ENCODE measurements at regions not wholly inside any gene's neighbourhood (a gene's known extent, or its start where the extent isn't known, plus 50 kb on each side); places are given as distances from the start of the nearest gene placed in this dataset.
"Not testable (repeated sequence)": the region's sequence is repeated elsewhere in the genome, so short reads cannot be mapped to it uniquely, and the experiment has no call there.

DNA sequence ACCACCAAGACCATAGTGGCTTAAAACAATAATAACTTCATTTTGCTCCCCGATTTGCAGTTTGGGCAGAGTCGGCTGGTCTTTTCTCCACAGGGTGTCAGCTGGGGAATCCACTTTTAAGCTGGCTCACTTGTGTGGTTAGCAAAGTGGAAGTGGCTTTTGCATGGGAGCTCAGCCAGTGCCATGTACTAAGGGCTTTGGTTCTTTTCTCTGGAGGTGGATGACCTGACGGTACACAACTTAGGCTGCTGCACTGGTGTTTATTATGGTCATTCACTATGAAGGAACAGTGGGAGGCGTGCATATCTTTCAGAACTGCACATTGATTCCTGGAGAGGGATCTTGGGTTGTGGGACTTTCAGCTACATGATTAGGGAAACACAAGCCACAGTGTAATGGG lies 141.0 kb downstream of the OR2B2 start:
- DNase-seq, result no peak

DNA sequence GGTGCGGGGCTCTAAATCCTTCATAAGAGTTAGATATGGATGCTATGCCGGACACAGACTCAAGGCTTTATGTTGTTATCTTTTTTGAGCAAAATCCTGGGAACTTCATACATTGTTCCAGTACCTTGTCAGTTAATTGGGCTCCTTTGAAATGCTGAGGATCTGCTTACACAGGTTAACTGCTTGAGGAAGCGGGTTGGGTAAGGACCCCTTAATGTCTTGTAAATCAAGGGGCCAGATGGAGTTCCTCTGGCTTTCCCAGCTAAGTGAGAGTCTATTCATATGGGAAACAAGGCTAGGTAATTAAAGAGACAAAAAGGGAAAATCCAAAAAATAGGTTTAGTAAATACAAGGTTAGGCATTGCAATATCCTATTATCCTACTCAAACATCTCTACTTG lies 141.5 kb downstream of the OR2B2 start:
- DNase-seq, result no peak

DNA sequence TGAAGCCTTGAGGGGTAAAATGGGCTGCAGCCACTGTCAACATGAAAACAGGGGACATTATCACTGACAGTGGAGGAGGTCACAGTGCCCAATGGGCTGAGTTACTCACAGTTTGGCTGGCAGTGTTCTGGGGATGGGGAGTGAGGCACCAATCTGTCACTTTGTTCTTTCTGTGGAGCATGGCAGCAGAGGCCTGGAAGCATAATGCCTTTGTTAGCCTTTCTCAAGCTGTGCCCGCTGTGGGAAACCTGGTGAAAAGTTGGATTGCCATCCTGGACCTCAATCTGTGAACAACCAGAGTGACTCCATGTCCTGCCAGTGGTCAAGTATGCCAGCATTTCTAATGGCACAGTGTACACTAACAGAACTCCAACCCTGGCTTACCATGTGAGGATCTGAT lies 143.6 kb downstream of the OR2B2 start:
- no peak for DNase-seq

DNA sequence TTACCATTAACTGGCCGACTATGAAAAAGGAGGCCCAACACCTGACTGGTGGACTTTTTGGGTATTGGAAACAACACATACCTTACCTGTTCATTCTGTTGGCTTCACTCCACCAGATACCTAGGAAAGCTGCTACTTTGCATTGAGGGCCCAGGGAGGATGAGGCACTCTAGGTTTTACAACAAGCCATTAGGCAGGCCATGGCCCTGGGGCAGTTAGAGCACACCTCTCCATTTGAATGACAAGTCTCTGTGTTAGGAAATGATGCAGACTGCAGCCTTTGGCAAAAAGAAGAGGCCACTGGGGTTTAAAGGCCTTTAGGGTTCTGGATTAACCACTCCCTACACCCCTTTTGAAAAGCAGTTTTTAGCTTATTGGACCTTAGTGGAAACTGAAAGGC lies 144.3 kb downstream of the OR2B2 start:
- no peak for DNase-seq

DNA sequence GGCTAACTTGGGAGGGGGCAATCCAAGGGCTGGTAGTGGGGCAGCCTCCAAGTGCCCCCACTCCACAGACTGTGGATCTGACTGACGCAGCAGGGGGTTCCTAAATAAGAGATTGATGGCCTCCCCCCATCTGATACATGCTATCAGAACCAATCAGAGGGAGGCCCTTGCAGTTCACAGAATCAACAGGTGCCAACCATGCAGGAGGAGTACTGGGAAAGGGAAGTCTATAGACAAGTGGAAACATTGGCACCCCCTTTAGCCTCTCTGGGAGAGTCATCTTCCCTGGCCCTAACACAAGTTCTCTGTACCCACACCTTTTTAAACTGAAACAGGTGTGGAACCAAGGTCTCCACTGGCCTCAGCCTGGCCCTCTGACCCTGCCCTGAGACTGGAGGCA lies 145.8 kb downstream of the OR2B2 start:
- no peak for DNase-seq

DNA sequence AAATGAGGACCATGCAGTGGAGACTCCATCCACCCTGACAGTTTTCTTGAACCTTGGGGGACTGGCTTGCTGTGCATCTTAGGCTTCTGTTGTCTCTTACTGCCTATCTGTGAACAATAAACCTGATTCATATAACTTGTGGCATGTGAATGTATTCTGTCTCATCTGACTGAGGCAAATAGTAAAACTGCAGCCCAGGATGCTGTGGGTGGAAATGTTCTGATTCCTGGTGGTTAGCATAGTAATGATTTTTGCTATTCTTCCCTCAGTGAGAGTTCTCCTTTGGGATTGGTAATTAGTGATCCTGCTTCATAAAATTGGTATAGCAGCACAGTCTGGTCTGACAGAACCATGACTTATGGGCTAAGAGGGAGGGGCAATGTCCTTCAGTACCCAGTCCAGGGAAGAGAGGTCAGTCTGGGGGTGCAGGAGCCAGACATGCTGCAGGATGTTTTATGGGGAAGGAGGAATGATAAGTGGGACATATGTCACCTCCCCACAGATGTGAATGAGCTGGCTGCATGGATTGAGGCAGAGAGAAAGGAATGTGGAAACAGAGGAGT lies 147.1 kb downstream of the OR2B2 start:
- DNase-seq, result no peak

DNA sequence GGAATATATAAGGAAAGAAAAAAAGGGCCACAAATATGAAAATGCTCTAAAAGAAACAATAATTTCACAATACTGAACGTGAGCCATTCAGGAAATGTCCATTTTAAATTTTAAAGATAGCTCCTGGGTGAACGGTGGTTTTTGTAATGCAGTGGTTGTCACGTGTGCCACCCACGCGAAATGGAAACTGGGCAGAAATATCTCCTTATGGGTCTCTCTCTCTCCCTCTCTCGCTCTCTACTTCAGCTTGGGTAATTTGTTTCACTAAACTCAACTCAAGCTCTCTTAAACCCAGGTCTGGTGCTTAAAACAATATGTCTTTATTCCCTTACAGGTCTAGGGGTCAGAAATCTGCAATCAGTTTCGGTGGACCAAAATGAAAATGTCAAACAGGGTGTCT lies 150.8 kb downstream of the OR2B2 start:
- no peak for DNase-seq

DNA sequence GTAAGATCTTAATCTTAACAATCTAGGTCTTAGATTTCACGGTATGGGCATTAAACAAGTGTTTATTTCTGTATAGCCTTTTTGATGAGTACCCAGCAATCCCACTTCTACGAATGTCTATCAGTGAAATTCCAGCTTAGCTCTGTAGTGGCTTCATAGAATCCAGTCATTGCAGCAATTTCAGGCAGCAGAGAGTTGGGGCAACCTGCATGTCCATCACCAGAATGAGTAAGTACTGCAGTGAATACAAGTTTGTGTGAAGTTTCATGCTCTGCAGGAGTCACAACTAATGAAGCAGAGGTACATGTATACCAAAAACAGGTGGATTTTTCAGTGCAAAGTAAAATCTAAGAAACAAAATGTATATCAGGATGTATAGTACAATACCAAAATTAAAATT lies 151.7 kb downstream of the OR2B2 start:
- DNase-seq, result no peak

DNA sequence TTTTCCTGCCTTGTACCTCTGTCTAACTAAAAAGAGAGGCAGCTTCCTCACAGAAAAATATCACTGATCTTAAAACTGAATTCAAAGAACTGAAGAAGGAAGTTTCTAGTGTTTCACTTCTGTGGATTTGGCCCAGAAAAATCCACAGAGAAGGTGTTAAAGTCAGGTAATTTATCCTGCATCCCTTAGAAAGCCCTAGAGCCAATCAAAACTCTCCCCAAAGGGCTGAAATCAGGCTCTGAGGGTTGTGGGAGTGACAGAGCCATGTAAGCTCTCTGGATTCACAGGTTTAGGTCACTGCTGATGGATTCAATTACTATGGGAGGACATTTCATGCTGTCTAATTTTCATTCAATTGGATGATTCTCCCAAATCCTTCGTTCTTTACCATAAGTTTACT lies 152.3 kb downstream of the OR2B2 start:
- DNase-seq, result no peak

DNA sequence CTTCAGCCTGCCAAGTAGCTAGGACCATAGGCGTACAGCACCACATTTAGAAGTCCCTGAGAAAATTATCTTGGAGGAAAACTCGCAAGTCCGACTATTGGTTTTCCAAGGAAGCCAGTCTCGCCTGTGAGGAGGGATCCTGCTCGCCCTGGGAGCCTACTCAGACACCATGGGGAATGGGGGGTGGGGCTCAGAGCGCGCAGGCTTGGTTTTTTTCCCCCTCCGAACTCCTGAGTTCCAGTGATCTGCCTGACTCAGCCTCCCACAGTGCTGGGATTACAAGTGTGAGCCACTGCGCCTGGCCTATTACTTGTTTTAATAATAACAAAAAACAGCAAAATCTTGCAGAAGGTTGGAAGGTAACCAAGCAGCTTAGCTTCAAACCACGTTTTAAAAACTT lies 153.7 kb downstream of the OR2B2 start:
- no peak for DNase-seq

DNA sequence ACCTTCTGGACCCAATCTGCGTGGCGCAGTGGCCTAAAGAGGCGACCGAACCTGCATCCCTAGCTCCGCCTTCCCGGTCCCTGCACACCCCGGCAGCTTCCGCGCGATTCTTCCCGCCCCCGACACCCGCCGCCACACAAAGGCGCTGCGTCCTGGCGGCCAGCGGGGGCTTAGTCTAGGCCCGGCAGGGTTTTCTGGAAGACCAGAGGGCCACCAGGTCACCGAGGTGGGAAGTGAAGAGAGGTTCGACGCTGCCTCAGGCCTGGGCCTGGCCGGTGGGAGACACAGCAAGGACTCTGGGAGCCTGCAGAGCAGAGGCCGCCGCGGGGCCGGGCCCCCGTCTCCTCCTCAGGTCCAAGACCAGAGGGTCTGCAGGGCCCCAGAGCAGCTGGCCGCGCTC lies 154.9 kb downstream of the OR2B2 start:
- DNase-seq, result peak in 5 of 6 experiments; percentile 14 to 54 (median 40)

DNA sequence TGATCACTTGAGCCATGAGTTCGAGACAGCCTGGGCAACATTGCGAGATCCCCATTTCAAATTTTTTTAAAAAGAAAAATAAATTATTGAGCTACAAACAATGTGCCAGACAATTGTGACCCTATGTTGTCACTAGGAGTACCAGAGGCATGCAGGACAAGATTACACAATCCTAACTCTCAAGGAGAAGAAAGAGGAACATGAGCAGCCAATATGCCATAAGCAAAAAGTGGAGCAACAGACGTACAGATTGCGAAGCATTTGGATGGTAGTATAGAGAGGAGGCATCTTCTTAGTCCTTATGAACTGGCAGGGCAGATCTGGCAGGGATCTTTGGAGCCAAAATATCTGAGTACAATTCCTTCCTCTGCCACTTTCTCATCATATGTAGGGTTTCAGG lies 156.4 kb downstream of the OR2B2 start:
- DNase-seq, result no peak

DNA sequence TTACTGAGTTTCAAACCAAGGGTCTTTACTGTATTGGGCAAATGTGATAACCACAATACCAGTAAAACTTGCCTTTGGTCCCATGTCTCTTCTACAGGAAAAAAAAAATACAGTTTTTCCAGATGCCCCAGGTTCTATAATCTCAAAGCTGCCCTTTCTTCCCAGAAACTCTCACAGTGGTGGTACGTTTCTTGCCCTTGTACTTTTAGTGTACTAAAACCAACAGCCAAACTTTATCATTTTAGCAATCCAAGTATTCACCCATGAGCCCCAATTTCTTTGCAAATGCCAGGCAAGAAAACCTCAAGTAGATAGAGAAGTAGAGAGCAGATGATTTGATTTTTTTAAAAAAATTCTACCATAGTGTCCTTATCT lies 157.8 kb downstream of the OR2B2 start:
- DNase-seq, result no peak

DNA sequence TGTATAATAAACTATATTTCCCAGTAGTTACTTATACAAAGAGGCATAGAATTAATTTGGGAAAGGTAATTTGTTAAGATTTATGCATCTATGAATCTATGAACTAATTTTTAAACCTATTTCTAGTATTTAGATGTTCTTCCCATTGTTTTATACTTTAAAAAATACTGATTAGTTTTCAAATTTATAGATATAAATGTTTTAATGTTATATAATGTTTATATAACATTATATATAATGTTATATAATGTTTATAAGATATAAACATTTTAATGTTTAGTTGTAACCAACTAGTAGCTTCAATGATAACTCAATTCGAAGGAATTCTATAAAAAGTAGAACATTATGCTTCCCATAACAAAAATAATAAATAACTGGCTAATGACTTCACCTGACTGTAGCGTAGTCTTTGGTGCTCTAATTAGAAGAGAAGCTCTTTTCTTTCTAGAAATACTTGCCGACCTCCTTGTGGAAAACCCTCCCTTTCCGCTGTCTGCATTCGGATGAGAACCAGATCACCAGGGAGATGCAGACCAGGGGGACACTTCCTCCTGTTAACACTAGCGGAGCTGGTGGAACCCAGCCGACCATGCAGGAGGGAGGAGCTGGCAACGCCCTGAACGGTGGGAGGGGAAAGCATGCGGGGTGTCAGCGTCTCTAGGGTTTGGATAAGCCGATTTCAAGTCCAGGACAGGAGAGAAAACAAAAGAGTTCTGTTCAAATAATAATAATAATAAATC lies 158.4 kb downstream of the OR2B2 start:
- DNase-seq, result peak in 5 of 6 experiments; percentile 18 to 61 (median 37)

DNA sequence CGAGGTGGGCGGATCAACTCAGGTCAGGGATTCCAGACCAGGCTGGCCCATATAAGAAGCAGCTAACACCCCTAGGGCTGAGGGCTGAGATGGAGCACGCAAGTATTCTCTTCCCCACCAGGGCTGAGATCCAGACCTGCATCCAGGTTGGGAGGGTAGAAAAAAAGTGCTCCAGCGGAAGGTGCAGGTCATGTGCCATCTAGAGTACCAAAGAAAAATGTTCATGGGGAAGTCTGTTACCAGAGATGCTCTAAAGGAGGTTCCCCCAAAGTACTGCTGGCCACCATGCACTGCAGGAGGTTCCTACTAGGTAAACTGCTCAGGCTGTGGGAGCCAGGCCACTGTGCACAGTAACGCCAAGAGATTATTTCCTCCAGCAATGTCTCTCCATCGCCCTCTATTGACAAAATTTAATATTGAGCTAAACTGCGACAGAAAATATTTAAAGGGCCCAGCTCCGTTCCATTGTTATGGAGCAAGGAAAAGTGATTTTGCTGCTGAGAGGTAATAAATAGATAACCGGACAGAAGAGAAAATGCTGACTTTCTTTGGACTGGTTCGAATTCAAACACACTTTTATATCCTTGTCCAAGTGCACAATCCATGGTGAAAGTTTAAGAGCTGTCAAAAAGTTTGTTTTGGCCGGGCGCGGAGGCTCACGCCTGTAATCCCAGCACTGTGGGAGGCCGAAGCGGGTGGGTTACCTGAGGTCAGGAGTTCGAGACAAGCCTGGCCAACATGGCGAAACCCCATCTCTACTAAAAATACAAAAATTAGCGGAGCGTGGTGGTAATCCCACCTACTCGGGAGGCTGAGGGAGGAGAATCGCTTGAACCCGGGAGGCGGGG lies 159.9 kb downstream of the OR2B2 start:
- DNase-seq, result peak in 5 of 6 experiments; percentile 12 to 85 (median 62)

DNA sequence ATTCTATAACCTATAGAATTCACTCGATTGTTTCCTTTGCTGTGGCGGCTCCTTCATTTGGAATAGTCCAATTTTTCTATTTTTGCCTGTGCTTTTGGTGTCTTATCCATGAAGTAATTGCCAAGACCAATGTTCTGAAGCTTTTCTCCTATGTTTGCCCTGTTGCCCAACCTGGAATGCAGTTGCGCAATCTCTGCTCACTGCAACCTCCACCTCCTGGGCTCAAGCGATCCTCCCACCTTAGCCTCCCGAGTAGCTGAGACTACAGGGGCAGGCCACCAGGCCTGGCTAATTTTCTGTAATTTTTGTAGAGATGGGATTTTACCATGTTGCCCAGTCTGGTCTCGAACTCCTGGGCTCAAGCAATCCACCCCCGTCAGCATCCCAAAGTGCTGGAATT lies 163.5 kb downstream of the OR2B2 start:
- no peak for DNase-seq

DNA sequence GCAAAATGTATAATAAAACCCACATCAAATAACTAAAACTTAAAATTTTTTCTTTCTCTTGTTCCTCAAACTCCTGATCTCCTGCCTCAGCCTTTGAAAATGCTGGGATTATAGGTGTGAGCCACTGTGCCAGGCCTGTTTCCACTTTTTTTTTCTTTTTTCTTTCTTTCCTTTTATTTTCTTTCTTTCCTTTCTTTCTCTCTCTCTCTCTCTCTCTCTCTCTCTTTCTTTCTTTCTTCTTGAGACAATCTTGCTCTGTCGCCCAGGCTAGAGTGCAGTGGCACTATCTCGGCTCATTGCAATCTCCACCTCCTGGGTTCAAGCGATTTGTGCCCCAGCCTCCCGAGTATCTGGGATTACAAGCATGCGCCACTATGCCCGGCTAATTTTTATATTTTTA lies 164.6 kb downstream of the OR2B2 start:
- DNase-seq, result no peak

DNA sequence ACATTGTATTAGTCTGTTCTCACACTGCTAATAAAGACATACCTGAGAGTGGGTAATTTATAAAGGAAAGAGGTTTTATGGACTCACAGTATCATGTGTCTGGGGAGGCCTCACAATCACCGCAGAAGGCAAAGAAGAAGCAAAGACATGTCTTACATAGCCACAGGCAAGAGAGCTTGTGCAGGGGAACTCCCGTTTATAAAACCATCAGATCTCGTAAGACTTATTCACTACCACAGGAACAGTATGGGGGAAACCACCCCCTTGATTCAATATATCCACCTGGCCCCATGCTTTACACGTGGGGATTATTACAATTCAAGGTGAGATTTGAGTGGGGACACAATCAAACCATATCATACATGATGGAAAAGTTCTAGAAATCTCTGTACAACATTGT lies 165.3 kb downstream of the OR2B2 start:
- DNase-seq, result not testable (repeated sequence)

DNA sequence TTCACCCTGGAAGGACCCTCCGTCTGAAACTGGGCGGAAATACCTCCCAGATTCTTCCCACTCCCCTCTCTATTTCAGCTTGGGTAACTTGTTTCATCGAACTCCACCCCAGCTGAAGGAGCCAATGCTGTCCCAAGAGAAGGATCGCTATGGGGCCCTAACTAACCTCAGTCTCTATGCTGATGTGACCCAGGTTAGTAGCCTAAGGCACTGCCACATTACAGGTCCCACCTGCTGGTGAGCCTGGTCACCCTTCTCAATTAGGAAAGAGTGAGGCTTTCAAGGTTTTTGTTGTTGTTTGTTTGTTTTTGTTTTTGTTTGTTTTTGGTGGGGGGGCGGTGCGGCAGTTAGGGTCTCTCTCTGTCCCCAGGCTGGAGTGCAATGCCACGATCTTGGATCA lies 168.4 kb downstream of the OR2B2 start:
- no peak for DNase-seq

DNA sequence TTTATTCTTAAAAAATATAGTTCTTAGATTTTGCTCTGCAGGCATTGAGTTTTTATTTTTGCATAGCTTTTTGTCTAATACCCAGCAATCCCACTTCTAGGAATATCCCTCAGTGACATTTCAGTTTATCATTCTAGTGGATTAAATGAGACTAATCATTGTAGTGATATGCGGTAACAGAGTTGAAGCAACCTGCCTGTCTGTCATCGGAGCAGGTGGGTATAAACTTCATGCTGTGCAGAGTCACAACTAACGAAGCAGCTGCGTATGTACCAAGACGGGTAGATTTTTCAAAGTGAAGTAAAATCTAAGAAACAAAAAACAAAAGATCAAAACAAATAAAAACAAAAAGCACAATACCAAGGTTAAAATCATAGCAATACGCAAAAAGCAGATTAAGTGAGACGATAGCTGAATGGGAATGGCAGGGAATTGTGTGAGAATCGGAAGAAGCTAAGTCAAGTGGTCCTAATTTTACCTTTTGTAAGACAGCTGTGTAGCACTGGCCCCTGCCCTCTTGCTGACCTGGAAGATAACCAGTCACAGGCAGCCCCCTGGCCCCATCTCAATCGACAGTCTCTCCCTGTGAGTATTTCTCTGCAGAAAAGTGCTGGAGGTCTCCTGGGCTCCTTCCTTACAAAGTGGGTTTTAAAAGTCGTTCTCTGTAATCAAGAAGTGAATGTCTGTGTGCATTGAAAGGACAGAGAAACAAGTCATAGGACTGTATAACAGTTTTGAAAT lies 169.2 kb downstream of the OR2B2 start:
- DNase-seq, result no peak

DNA sequence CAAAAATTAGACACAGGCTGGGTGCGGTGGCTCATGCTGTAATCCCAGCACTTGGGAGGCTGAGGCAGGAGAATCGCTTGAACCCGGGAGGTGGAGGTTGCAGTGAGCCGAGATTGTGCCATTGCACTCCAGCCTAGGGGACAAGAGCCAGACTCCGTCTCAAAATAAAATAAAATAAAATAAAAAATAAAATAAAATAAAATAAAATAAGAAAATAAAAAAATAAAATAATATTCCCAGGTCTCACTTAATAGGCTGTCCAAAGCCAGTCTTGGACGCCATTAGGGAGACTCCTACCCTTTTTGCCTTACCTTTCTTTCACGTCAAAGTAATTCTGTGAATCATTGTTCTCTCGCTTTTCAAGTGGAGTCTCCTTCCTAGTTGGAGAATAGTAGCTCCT lies 172.3 kb downstream of the OR2B2 start:
- not testable (repeated sequence) for DNase-seq

DNA sequence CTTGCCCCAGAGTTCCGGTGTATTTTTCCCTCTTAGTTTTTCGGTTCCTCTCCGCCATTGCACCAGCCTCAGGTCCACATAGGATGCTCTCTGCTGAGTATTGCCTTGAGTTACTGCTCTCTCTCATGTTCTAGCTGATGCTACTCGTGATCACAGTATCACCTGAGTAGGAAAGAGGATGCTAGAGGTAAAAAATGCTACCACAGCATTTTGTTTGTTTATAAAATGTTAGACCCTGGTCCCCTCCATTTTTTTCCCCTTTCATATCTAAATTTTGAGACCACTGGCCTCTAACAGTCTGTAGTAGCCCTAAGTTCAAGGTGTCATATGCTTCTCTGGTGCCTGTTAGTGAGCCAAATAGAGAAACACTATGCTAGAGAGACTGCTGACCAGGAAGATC lies 175.5 kb downstream of the OR2B2 start:
- DNase-seq, result no peak

DNA sequence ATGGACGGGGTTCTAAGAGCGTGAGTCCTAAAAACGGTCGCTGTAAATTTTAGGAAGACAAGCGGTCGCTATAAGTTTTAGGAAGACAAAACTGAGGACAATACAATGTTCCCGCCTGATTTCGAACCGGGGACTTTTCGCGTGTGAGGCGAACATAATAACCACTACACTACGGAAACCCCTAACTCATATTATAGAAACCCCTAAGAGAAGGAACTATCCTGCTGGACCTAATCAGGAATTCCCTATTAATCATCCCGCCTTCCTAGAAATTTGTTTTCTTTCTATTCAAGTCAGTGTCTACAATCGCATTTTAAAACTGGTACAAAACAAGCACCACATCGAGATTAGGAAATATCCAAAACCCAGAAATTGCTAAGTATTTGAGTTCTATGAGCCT lies 183.8 kb downstream of the OR2B2 start:
- DNase-seq, result no peak
